H9 (cell line): ENCODE measurements at regions not wholly inside any gene's neighbourhood (a gene's known extent, or its start where the extent isn't known, plus 50 kb on each side); places are given as distances from the start of the nearest gene placed in this dataset.

Source experiments
- DNase-seq: peaks from one replicate; pipeline ENCODE4 v3.0.0-alpha.2; 2017
- H2AFZ ChIP-seq: one replicate; pipeline ENCODE4 v1.6.1; 2013; ENCODE audit warnings: mild to moderate bottlenecking, low read length, control low read depth, moderate library complexity
- H2AK5ac ChIP-seq: 2 replicates; pipeline ENCODE4 v1.6.1; 2013; ENCODE audit warnings: low read length, control low read depth, mixed read lengths; ENCODE audit not compliant: insufficient read length
- H2BK120ac ChIP-seq: one replicate; pipeline ENCODE4 v1.6.1; 2013; ENCODE audit warnings: low read depth, mild to moderate bottlenecking, low read length, control low read depth, inconsistent platforms; ENCODE audit not compliant: poor library complexity, severe bottlenecking
- H2BK12ac ChIP-seq: 2 replicates; pipeline ENCODE4 v1.6.1; 2013; ENCODE audit warnings: low read length, control low read depth, mixed read lengths, low read depth; ENCODE audit not compliant: insufficient read length
- H2BK15ac ChIP-seq: 2 replicates; pipeline ENCODE4 v1.6.1; 2013; ENCODE audit warnings: low read depth, low read length, control low read depth
- H2BK20ac ChIP-seq: one replicate; pipeline ENCODE4 v1.6.1; 2013; ENCODE audit warnings: low read depth, mild to moderate bottlenecking, low read length, control low read depth, inconsistent platforms; ENCODE audit not compliant: poor library complexity, severe bottlenecking
- H2BK5ac ChIP-seq: 2 replicates; pipeline ENCODE4 v1.6.1; 2013; ENCODE audit warnings: low read length, control low read depth, mixed read lengths; ENCODE audit not compliant: insufficient read length
- H3K14ac ChIP-seq: 2 replicates; pipeline ENCODE4 v1.6.1; 2013; ENCODE audit warnings: low read length, control low read depth; ENCODE audit not compliant: insufficient read depth
- H3K18ac ChIP-seq: 2 replicates; pipeline ENCODE4 v1.6.1; 2013; ENCODE audit warnings: low read depth, mild to moderate bottlenecking, mixed read lengths, low read length, control low read depth; ENCODE audit not compliant: insufficient read length
- H3K23ac ChIP-seq: 2 replicates; pipeline ENCODE4 v1.6.1; 2013; ENCODE audit warnings: low read length, control low read depth, mixed read lengths, low read depth; ENCODE audit not compliant: insufficient read length
- H3K23me2 ChIP-seq: 2 replicates; pipeline ENCODE4 v1.6.1; 2013; ENCODE audit warnings: low read depth, mild to moderate bottlenecking, mixed read lengths, low read length, control low read depth; ENCODE audit not compliant: insufficient read length, poor library complexity, severe bottlenecking
- H3K27ac ChIP-seq: 2 replicates; pipeline ENCODE4 v1.5.1; 2013; ENCODE audit warnings: low read length, control low read depth, mixed read lengths, low read depth; ENCODE audit not compliant: insufficient read length
- H3K27me3 ChIP-seq: 2 replicates; pipeline ENCODE4 v1.6.1; 2013; ENCODE audit warnings: low read length, control low read depth, inconsistent platforms; ENCODE audit not compliant: insufficient read depth
- H3K4ac ChIP-seq: 2 replicates; pipeline ENCODE4 v1.6.1; 2013; ENCODE audit warnings: low read depth, mild to moderate bottlenecking, control low read depth, inconsistent platforms, low read length, moderate library complexity
- H3K4me1 ChIP-seq: 2 replicates; pipeline ENCODE4 v1.6.1; 2013; ENCODE audit warnings: low read length, control low read depth, inconsistent platforms; ENCODE audit not compliant: insufficient read depth
- H3K4me2 ChIP-seq: 2 replicates; pipeline ENCODE4 v1.6.1; 2013; ENCODE audit warnings: low read length, control low read depth, mixed read lengths; ENCODE audit not compliant: insufficient read length, insufficient read depth
- H3K56ac ChIP-seq: 2 replicates; pipeline ENCODE4 v1.6.1; 2013; ENCODE audit warnings: low read depth, mild to moderate bottlenecking, mixed read lengths, low read length, control low read depth; ENCODE audit not compliant: insufficient read length
- H3K79me1 ChIP-seq: 2 replicates; pipeline ENCODE4 v1.6.1; 2013; ENCODE audit warnings: low read depth, mild to moderate bottlenecking, moderate library complexity, low read length, control low read depth, inconsistent platforms; ENCODE audit not compliant: insufficient read depth, poor library complexity, severe bottlenecking
- H3K79me2 ChIP-seq: 2 replicates; pipeline ENCODE4 v1.6.1; 2013; ENCODE audit warnings: low read length, control low read depth, inconsistent platforms; ENCODE audit not compliant: insufficient read depth
- H3K9ac ChIP-seq: 2 replicates; pipeline ENCODE4 v1.6.1; 2013; ENCODE audit warnings: low read length, control low read depth, mixed read lengths; ENCODE audit not compliant: insufficient read length; ENCODE audit errors: extremely low read depth
- H3K9me3 ChIP-seq: one replicate; pipeline ENCODE4 v1.6.1; 2013; ENCODE audit warnings: low read depth, low read length, inconsistent platforms; ENCODE audit not compliant: control insufficient read depth
- H3T11ph ChIP-seq: one replicate; pipeline ENCODE4 v1.6.1; 2013; ENCODE audit warnings: mild to moderate bottlenecking, low read length, control low read depth, inconsistent platforms
- H4K20me1 ChIP-seq: one replicate; pipeline ENCODE4 v1.6.1; 2013; ENCODE audit not compliant: control insufficient read depth, insufficient read length, insufficient read depth
- H4K5ac ChIP-seq: 2 replicates; pipeline ENCODE4 v1.6.1; 2013; ENCODE audit warnings: low read depth, mild to moderate bottlenecking, mixed read lengths, low read length, control low read depth; ENCODE audit not compliant: insufficient read length
- H4K8ac ChIP-seq: replicated peaks from 2 replicates; pipeline ENCODE4 v1.6.1; 2013; ENCODE audit warnings: low read length, control low read depth, mixed read lengths, low read depth; ENCODE audit not compliant: insufficient read length
- H4K91ac ChIP-seq: 2 replicates; pipeline ENCODE4 v1.6.1; 2013; ENCODE audit warnings: low read depth, mild to moderate bottlenecking, moderate library complexity, mixed read lengths, low read length, control low read depth; ENCODE audit not compliant: insufficient read length
- H3K27ac Mint-ChIP-seq, 3 experiments: 2 replicates in 2 of 3; 3 replicates in 1 of 3; pipeline ENCODE4 v1.8.0; 2020 to 2021; ENCODE audit warnings: mixed read lengths in 3 of 3, mild to moderate bottlenecking in 1 of 3, moderate library complexity in 1 of 3
- H3K27me3 Mint-ChIP-seq: 2 replicates; pipeline ENCODE4 v1.8.0; 2021; ENCODE audit warnings: low read depth, mild to moderate bottlenecking, moderate library complexity, mixed read lengths
- H3K36me3 Mint-ChIP-seq, 3 experiments: 2 replicates in 2 of 3; 3 replicates in 1 of 3; pipeline ENCODE4 v1.8.0; 2020 to 2021; ENCODE audit warnings: low read depth in 3 of 3, mixed read lengths in 3 of 3; ENCODE audit not compliant: insufficient read depth in 1 of 3
- H3K4me1 Mint-ChIP-seq, 2 experiments: 2 replicates each; pipeline ENCODE4 v1.8.0; 2020; ENCODE audit warnings: mixed read lengths in 2 of 2
- H3K4me3 Mint-ChIP-seq, 2 experiments: 2 replicates in 1 of 2; 3 replicates in 1 of 2; pipeline ENCODE4 v1.8.0; 2020 to 2021; ENCODE audit warnings: mild to moderate bottlenecking in 2 of 2, mixed read lengths in 2 of 2, moderate library complexity in 1 of 2
- H3K9me3 Mint-ChIP-seq, 2 experiments: 2 replicates in 1 of 2; 3 replicates in 1 of 2; pipeline ENCODE4 v1.8.0; 2020; ENCODE audit warnings: mild to moderate bottlenecking in 2 of 2, mixed read lengths in 2 of 2, moderate library complexity in 1 of 2
- WGBS: extraction: QIAGEN DNeasy Blood & Tissue Kit; methylation state at CpG from one replicate; pipeline ENCODE4 v1.1.7; 2013; ENCODE audit warnings: missing lambda C conversion rate, low lambda C conversion rate, mixed read lengths; ENCODE audit not compliant: insufficient read length; ENCODE audit errors: extremely low coverage; 5-methylcytosine and 5-hydroxymethylcytosine counted together
- TF ChIP-seq, protein P1 (sequence below): fragments of 200-600 bp; sonication (generic); conservative IDR thresholded peaks from 3 replicates; pipeline ENCODE4 v1.8.0; 2021; ENCODE audit warnings: antibody characterized with exemption, mild to moderate bottlenecking

DNA sequence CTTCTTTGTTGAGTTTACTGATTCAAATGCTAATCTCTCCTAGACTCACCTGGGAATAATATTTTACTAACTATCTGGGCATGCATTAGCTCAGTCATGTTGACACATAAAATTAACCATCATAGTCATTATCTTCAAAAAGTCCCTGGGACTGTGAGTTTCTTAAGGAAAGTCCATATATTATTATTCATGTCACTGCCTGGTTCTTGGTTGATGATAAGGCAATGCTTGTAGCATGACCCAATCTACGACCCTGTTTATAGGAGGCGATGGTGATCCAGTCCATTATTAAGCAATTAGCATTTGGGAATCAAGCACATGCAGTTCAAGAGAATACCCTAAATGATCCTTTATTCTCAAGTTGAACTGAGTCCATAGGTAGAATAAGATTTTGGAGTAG is 54.8 kb upstream of the MPHOSPH6 start:
- Histone ChIP-seq H2AK5ac (no peak overlapping the region), H3K56ac (no peak overlapping the region), H3K23me2 (no peaks in the 10 kb centered on the region), H3K4me1 (no peaks in the 10 kb centered on the region), H2BK120ac (no peak overlapping the region), H3K79me2 (no peaks in the 10 kb centered on the region), H4K91ac (no peak overlapping the region), H4K5ac (no peak overlapping the region), H3K79me1 (no peaks in the 10 kb centered on the region), H3T11ph (no peak overlapping the region), H2BK15ac (no peak overlapping the region), H2BK20ac (no peak overlapping the region), H2AFZ (no peak overlapping the region), H4K20me1 (no peaks in the 10 kb centered on the region), H2BK5ac (no peak overlapping the region), H3K23ac (no peak overlapping the region), H3K4ac (no peak overlapping the region), H3K4me2 (no peak overlapping the region), H3K9ac (no peak overlapping the region), H2BK12ac (no peak overlapping the region), H3K14ac (no peak overlapping the region), H3K9me3 (no peaks in the 10 kb centered on the region), H3K18ac (no peak overlapping the region), H4K8ac (no peak overlapping the region), H3K27me3 (no peaks in the 10 kb centered on the region), H3K27ac (no peak overlapping the region)
- no peak for DNase-seq
- WGBS = no CpG with 5 or more reads among the region's 2 CpGs
- Mint-ChIP-seq H3K27ac (no peak overlapping the region), H3K27me3 (peaks cover 2% of the 10 kb centered on the region; the same call in 1 of the 2 replicates), H3K36me3 (no peaks in the 10 kb centered on the region), H3K4me3 (no peak overlapping the region), H3K9me3 (no peaks in the 10 kb centered on the region), H3K4me1 (peaks cover 10 to 15% of the 10 kb centered on the region in 2 experiments; a peak in 3 of 4 replicates)
- TF ChIP-seq, protein P1, sequence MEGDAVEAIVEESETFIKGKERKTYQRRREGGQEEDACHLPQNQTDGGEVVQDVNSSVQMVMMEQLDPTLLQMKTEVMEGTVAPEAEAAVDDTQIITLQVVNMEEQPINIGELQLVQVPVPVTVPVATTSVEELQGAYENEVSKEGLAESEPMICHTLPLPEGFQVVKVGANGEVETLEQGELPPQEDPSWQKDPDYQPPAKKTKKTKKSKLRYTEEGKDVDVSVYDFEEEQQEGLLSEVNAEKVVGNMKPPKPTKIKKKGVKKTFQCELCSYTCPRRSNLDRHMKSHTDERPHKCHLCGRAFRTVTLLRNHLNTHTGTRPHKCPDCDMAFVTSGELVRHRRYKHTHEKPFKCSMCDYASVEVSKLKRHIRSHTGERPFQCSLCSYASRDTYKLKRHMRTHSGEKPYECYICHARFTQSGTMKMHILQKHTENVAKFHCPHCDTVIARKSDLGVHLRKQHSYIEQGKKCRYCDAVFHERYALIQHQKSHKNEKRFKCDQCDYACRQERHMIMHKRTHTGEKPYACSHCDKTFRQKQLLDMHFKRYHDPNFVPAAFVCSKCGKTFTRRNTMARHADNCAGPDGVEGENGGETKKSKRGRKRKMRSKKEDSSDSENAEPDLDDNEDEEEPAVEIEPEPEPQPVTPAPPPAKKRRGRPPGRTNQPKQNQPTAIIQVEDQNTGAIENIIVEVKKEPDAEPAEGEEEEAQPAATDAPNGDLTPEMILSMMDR = no peak
